Stimulated activated CD4-positive, alpha-beta T cell treated with anti-CD3 and anti-CD28 coated beads, Interleukin-2, amount 100 ng/mL, for 24 hours (primary cell): ENCODE measurements at regions not wholly inside any gene's neighbourhood (a gene's known extent, or its start where the extent isn't known, plus 50 kb on each side); places are given as distances from the start of the nearest gene placed in this dataset.
"Not testable (repeated sequence)": the region's sequence is repeated elsewhere in the genome, so short reads cannot be mapped to it uniquely, and the experiment has no call there.

ENCODE experiments used
- DNase-seq, 2 donors: peaks; one replicate each; pipeline ENCODE4 v3.0.0-alpha.2; 2020

GRCh38 chr9:22845243-22845642 lies 398.6 kb downstream of the DMRTA1 start:
- not testable (repeated sequence) for DNase-seq

DNA sequence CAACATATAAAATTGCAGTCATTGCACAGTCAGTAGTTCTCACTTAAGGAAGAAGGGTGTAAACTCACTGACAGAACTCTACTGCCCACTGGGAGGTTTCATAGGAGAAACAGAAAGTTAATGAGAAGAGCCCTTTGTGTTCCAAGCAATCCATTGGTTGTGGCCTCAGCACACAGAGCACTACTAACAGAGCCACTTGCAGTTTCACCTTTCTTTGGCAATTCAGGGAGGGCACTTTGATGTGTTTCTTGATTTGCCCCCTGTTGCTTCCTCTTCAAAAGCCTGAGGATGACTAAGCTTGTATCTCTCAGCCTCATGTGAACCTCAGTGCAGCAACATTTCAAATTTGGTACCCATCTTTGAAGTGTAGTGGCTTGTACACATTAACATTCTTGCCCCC lies 409.4 kb downstream of the DMRTA1 start:
- DNase-seq, result no peak

DNA sequence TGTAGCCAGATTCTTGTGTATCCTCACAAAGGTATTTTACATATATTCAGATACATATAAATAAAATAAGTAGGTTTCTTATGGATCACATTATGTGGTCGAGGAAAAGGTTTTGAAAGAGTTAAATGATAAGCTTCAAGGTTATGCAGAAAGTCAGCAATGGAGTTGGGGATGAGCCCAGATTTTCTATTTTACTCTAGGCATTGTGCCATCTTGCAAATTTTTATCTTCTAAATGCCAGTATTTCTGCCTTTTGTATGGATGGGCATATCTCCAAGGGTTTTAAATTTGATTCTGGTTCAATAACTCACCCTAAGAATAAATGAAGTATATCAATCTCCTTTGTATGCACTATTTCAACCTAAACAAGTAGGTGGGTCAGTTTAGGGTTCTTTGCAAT lies 410.7 kb downstream of the DMRTA1 start:
- DNase-seq, result no peak

- DNase-seq, result no peak
Observed at GRCh38 chr9:22863106-22863505, 416.5 kb downstream of the DMRTA1 start.

DNA sequence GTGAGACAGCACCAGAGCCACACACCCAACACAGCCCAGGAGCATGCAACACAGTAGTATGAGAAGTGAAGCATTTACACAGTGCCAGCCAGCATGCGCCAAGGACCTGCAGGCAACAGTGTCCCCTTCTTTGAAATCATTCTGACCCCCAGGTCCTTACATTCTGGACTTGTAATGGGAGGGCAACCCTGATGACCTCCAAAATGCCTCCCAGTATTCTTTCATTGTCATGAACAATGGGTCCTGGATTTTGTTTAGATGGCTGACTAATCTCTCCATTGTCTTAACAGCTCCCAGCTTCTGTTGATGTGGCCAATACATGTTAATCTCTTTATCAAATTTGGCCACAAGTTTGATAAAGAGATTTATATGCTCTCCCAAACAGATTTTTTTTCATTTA lies 417.1 kb downstream of the DMRTA1 start:
- no peak for DNase-seq

- DNase-seq, result no peak
Observed at GRCh38 chr9:22893196-22893843, 446.7 kb downstream of the DMRTA1 start.

GRCh38 chr9:22898591-22898990 lies 452.0 kb downstream of the DMRTA1 start:
- no peak for DNase-seq

DNA sequence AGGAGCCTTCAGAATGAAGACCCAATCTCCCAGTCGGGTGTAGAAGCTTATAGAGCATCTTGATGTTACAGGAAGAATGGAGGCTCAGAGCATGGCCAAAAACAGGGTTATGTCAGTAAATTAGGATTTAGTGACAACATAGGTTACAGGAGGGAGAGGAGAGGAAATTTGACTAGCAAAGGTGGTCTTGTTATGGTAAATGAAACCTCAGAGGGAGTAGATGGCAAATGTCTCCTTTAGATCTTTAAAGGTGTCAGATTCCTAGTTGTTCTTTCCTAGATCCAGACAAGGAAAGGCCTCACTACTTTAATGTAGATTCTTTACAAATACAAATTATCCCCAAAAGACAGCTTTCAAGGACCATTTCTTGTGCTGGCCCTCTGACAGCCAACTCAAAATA lies 465.0 kb downstream of the DMRTA1 start:
- DNase-seq, result no peak

DNA sequence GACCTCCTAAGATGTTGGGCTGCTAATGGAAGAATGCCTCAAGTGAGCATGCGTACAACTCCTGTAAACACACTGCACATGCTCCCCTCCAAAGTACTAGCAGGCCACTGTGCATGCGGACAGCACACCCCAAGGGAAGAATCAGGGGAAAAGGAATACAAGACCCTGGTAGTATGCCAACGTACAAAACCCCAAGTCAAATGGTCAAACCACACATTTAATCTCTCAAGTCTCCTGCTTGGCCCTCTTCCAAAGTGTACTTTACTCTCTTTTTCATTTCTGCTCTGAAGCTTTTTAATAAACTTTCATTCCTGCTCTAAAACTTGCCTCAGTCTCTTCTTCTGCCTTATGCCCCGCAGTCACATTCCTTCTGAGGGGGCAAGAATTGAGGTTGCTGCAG lies 466.4 kb downstream of the DMRTA1 start:
- DNase-seq, result no peak

DNA sequence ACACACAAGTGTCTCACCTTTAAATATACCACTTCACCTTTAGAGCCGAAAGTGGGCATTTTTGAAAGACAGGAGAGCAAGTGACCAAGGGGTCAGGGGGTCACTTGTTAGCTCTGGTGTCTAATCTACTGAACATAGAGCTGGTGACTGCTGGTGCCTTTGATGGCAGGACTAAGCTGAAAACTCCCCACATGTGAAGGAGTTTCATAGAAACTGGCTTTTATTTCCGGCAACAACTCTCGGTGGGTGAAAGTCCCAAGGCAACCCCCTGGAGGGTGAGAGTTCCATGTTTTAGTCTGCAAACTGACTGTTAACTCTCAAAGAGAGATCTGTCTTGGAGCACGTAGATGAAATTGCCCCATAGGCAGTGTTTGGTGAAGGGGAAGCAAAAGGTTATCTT lies 466.9 kb downstream of the DMRTA1 start:
- DNase-seq, result no peak

GRCh38 chr9:22916148-22916547 lies 469.5 kb downstream of the DMRTA1 start:
- no peak for DNase-seq

- no peak for DNase-seq
Observed at GRCh38 chr9:22919423-22919822, 472.8 kb downstream of the DMRTA1 start.

DNA sequence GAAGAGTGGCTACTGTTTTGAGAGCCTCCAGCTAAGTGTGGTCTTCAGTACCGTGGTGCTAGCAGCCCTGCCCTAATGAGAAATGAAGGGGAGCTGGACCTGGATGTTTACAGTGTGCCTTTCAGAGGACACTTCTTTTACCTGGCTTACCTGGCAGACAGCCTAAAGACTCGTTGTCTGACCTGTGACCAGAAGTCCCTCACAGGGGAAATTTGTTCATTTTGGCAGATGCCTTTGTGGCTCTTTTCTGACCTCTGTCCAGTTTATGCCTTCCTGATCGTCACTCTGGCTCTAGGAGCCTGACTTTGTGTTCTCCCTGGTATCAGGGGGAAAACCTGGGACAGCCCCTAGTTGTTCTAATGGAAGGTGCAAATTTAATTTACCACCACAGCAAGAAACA lies 475.1 kb downstream of the DMRTA1 start:
- no peak for DNase-seq

GRCh38 chr9:22922222-22922621 lies 475.6 kb downstream of the DMRTA1 start:
- no peak for DNase-seq

- no peak for DNase-seq
Observed at GRCh38 chr9:22954550-22954949, 507.9 kb downstream of the DMRTA1 start.

- no peak for DNase-seq
Observed at GRCh38 chr9:22954964-22955363, 508.3 kb downstream of the DMRTA1 start.

DNA sequence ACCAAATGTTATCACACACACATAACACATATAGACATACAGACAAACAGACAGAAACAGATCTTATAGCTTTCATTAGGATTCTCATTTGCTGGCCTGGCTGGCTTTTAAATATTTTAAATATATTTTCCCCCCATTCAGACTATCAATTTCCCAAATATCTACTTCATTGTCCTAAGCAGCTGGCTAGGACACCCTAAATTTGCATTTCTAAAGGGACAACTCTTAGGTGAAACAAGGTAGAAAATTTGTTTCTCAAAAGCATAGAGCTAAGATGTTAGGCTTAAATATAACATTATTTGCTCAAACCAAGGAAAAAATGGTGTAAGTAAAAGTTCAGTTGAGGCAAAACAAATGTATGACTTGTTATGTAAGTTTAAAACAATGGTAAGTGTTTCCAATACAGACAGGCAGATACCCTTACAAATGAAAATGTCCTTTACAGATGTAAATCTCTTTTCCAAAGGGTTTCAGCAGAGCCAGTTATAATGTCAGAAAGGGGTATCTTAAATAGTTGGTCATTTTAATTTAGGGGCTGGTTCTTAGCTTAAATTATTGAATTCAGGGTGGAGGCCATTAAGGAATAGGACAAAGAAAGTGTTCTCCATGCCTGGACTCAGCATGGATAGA lies 522.8 kb downstream of the DMRTA1 start:
- DNase-seq, result no peak

DNA sequence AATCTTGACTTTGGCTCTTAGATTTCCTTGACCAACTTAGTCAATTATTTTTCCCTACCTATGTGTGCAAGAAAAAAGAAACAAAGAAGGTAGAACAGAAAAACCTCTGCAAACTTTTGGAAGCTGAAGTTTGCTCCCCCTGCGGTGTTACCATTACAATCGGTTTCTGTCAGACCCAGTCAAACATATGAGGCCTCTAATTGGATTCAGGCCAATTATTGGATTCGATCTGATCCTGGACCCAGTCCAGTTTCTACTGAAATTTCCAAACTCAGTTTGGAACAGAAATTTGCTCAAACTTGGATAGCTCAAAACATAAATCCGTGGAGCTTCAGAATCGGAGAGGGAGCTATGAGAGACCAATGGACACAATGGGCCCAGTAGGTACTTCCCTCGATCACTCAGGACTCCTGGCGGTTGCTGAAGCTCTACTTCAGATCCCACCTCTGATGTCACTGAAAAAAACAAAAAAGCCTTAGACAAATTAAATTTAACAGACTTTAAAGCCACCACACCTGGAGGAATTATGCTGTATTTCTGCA lies 523.9 kb downstream of the DMRTA1 start:
- DNase-seq, result no peak

- no peak for DNase-seq
Observed at GRCh38 chr9:22975951-22976350, 529.3 kb downstream of the DMRTA1 start.

DNA sequence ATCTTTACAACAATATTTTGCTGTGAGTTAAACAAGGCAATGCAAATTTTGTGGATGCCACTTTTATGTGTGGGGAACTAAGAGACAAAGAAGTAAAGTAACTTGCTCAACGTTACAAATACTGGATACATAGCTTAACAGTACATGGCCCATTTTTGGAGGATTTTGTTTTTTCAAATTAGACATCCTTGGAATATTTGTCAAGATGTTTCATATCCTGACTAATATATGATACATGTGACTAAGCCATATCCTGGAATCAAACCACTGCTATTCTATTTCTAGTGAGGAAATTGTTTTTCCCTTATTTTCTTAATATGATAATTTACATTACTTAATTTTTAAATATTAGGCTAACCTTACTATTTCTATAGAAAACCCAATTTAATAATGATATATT lies 529.8 kb downstream of the DMRTA1 start:
- DNase-seq, result no peak

GRCh38 chr9:22980429-22980828 lies 533.8 kb downstream of the DMRTA1 start:
- DNase-seq, result not testable (repeated sequence)

DNA sequence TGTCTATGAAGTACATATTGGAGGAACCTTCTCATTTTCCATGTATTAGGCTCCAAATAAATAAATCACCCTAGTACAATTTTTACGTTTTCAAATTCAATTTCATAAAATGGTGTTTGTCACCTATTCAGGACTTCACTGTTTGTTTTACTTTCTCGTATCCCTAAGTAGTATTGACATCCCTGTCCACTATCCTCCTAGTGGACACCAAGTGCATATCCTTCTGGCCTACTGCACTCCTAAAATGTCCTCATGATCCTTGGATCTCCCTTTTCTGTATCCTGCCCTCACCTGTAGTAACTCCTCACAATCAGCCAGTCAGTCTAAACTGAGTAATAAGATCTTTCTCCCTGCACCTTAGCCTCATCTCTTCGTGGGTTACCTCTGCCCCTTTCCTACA lies 539.9 kb downstream of the DMRTA1 start:
- no peak for DNase-seq

DNA sequence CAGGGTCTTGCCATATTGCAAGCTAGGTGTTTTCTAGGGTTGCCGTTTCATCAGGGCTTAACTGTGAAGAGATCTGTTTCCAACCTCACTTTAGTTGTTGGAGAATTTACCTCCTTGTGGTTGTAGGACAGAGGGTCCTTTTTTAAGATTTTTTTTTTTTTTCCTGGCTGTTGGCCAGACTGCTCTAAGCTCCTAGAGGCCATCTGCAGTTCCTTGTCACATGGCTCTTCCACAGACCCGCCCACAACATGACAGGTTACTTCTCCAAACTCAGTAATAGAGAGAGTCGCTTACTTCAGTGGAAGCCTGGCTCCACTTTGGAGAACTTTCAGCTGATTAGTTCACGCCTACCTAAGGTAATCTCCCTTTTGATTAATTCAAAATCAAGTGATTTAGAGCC lies 543.7 kb downstream of the DMRTA1 start:
- no peak for DNase-seq

- DNase-seq, result no peak
Observed at GRCh38 chr9:22992780-22993179, 546.2 kb downstream of the DMRTA1 start.

GRCh38 chr9:22997923-22998322 lies 551.3 kb downstream of the DMRTA1 start:
- no peak for DNase-seq
